ENCODE measurements at regions not wholly inside any gene's neighbourhood (a gene's known extent, or its start where the extent isn't known, plus 50 kb on each side); places are given as distances from the start of the nearest gene placed in this dataset.
"Not testable (repeated sequence)": the region's sequence is repeated elsewhere in the genome, so short reads cannot be mapped to it uniquely, and the experiment has no call there.

- DNase-seq (ENCODE audit: low read depth): no peak
These were observed 555.4 kb upstream of the VRK2 start for GRCh38 chr2:57491213-57491612.

- not testable (repeated sequence) for DNase-seq (ENCODE audit: low read depth)
These were observed 552.6 kb upstream of the VRK2 start for GRCh38 chr2:57493966-57494365.

- peak; percentile 57 for DNase-seq (ENCODE audit: low read depth)
These were observed 549.0 kb upstream of the VRK2 start for GRCh38 chr2:57497489-57498096.

DNA sequence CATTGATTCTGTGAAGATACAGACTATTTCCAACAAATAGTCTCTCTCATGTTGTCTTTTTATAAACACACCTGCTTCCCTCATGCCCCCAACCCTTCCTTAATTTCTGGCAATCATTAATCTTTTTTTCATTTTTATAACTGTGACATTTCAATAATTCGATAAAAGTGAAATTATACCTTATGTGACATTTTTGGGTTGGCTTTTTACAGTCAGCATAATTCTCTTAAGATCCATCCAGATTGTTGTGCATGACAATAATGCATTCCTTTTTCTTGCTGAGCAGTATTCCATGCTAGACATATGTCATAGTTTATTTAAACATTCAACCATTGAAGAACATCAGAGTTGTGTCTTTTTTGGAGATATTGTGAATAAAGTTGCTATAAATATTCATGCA, 541.8 kb upstream of the VRK2 start:
- DNase-seq (ENCODE audit: low read depth): no peak

DNA sequence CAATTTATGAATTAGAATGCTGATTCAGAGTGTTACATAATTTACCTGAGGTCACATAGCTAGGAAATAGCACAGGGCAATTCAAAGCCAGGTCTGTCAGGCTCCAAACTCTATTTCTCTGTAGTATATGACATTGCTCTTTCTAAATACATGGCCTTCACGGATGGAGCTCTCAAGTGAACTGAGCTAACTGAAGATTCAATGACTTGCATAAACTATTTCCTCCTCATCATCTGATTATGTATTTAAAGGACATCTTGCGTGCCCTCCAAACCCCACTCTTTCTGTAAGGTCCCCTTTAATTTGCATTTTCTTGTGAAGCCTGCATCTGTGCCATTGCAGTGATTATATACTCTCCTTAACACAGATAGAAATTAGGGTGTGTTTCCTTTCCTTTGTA, 537.4 kb upstream of the VRK2 start:
- DNase-seq (ENCODE audit: low read depth): no peak

- DNase-seq (ENCODE audit: low read depth): no peak
These were observed 535.9 kb upstream of the VRK2 start for GRCh38 chr2:57510704-57511103.

DNA sequence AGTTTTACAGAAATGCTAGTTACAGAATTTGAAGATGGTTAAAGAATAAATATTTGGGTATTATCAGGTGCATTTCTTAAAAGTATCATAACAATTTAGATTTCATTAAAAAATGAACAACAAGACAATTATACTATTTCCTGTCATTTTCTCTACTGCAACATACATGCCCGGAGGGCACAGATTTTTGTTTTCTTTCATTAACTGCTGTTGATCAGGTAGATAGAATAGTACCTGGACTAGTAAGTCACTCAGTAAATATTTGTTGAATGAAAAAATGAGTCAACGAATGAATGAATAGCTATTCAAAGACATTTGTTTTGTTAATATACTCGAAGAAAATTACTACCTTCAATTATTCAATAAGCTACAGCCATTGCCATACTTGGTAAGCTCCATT, 531.2 kb upstream of the VRK2 start:
- DNase-seq (ENCODE audit: low read depth): no peak

- DNase-seq (ENCODE audit: low read depth): peak; percentile 55
These were observed 529.8 kb upstream of the VRK2 start for GRCh38 chr2:57516698-57517340.

- no peak for DNase-seq (ENCODE audit: low read depth)
These were observed 523.3 kb upstream of the VRK2 start for GRCh38 chr2:57523304-57523703.

DNA sequence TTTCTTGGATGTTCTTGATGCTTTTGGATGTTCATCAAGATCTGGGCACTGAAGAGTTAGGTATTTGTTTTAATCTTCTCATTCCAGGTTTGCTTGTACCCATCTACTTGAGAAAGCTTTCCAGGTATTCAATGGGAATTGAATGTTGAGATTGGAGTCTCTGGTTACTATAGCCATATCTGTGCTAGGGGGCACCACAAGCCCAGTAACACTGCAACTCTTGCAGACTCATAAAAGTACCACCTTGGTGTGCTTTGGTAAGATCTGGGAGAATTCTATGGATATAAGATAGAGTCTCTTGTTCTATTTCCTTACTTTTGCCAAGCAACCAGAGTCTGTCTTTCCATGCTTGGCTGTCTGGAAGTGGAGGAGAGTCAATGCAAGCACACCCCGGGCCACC, 518.9 kb upstream of the VRK2 start:
- no peak for DNase-seq (ENCODE audit: low read depth)

GRCh38 chr2:57528499-57528898, 518.1 kb upstream of the VRK2 start:
- no peak for DNase-seq (ENCODE audit: low read depth)

DNA sequence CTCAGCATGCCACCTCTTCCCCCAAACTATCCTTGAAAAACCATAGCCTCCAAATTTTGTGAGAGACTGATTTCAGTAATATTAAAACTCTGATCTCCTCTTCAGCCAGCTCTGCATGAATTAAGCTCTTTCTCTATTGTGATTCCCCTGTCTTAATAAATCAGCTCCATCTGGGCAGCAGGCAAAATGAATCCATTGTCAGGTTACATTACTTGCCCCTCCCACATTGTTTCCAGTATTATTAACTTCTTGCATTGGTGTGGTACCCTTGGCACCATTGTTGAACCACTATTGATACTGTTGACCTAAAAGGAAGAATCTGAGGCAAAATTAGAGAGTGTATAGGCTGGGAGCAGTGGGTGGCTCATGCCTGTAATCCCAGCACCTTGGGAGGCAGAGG, 512.2 kb upstream of the VRK2 start:
- no peak for DNase-seq (ENCODE audit: low read depth)

GRCh38 chr2:57536535-57537231, 509.9 kb upstream of the VRK2 start:
- DNase-seq (ENCODE audit: low read depth): no peak

- no peak for DNase-seq (ENCODE audit: low read depth)
These were observed 506.8 kb upstream of the VRK2 start for GRCh38 chr2:57539761-57540160.

DNA sequence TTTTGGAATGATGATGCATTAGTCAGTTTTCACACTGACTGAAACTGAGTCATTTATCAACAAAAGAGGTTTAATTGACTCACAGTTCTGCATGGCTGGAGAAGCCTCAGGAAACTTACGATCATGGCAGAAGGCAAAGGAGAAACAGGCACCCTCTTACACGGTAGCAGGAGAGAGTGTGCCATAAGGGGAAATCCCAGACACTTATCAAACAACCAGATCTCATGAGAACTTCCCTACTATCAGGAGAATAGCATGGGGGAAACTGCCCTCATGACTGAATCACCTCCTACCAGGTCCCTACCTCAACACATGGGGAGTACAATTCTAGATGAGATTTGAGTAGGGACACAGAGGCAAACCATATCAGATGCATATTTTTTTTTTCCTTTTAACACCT, 504.5 kb upstream of the VRK2 start:
- no peak for DNase-seq (ENCODE audit: low read depth)

GRCh38 chr2:57543211-57543610, 503.4 kb upstream of the VRK2 start:
- DNase-seq (ENCODE audit: low read depth): no peak

DNA sequence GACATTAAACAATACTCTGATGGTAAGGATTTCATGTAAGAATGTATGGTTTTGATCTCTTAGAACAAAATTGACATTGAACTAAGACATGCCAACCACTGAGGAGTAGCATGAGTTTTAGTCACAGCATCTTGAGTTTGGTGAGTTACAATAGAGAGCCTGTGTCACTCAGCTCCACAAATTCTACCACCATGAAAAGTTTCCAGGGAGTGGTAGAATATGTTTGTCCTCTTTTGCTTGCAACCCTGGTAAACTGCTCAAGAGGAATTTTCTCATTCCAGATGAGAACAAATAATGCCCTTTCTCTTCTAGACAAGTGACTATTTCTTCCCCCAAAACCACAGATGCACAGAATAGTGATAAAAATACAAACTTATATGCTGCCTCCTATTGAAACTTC, 502.0 kb upstream of the VRK2 start:
- no peak for DNase-seq (ENCODE audit: low read depth)

GRCh38 chr2:57546478-57546877, 500.1 kb upstream of the VRK2 start:
- DNase-seq (ENCODE audit: low read depth): no peak

DNA sequence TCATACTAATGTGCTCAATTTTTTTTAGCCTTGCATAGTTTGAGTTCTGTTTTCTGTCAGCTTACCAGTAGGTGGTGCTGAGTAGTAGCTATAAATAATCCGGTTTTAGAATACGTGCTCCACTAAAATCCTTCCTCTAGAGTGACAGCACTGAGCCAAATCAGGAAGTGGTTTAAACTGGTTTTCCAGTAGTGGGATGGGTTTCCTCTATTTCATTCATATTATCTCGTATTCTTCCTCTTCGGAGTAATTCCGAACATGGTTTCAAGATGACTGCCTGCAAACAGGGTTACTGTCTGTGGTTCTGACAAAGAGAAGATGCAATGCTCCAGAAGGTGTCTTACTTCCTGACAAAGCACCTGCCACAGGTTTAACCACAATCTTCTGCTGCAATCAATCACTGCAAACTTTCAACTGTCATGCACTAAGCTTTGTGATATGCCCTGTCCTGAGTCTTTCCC, 496.9 kb upstream of the VRK2 start:
- peak; percentile 31 for DNase-seq (ENCODE audit: low read depth)

DNA sequence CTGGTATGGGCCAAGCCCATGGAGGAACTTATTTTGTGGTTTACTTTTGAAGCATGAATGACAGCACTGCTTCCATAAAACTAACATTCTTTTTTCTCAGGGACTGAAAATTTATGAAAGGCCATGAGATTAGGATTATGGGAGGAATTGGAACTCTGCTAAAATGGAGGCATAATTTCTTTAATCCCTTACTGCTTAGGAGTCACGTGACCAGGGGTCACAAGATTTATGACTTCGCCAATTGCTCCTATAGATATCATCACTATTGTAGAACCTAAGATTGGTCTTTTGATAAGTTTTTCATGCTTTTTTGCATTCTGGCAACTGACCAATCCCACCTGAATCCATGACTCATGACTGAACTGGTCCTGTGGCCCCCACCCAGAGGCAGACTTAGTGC, 495.7 kb upstream of the VRK2 start:
- no peak for DNase-seq (ENCODE audit: low read depth)

DNA sequence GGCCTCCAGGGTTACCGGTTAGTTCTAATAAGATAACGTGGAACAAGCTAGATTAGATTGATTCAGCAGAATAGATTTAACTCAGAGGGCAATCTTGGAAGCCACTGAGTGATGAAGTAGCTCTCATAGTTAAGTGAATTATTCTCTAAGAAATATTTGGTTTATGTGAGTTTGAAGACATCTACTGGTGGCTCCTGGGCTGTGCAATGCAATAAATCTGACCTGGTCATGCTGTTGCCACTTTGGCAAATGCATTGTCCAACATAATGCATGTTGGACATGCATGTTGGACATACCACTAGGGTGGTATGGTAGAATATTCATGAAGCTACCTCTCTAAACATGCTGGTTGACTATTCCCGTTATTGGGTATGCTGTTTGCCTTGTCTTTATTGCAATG, 493.7 kb upstream of the VRK2 start:
- no peak for DNase-seq (ENCODE audit: low read depth)

DNA sequence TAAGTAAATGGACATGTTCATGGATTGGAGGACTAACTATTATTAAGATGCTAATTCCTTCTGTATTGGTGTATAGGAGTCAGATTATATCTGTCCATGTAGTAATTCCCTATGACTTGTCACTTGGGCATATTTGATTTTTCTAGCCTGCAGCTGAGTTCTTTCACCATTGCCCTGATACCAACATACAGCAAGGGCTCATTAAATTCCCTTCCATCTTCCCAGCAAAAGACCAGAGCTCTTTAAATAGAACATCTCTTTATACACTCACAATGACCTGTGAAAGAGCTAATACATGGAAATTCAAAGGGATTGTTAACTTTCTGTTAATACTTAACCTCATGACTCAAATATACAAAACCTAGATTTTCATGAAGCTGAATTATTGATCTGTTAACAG, 492.3 kb upstream of the VRK2 start:
- no peak for DNase-seq (ENCODE audit: low read depth)

DNA sequence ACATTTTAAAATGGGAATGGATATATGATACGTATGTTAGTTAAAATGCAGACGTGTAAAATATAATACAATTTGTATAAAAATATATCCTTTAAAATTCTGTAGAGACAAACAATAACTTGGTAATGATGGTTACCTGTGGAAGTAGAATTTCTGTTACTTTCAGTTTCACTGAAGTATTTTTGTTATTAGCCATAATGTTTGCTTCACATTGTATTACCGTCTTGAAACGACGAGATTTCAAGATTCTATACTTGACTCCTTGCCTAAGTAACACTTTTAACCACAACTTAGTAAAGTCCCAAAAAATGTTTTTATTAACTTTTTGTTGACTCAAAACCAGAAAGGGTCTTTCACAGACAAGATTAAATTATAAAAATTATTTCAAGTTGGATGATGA, 488.3 kb upstream of the VRK2 start:
- DNase-seq (ENCODE audit: low read depth): no peak
